Stimulated activated CD4-positive, alpha-beta T cell treated with anti-CD3 and anti-CD28 coated beads, TNF-alpha, amount 100 ng/mL, for 48 hours (primary cell): ENCODE measurements at regions not wholly inside any gene's neighbourhood (a gene's known extent, or its start where the extent isn't known, plus 50 kb on each side); places are given as distances from the start of the nearest gene placed in this dataset.

Experiments used
- DNase-seq, 3 donors: peaks; one replicate each; pipeline ENCODE4 v3.0.0-alpha.2; 2020; ENCODE audit warnings: low read depth in 3 of 3

DNA sequence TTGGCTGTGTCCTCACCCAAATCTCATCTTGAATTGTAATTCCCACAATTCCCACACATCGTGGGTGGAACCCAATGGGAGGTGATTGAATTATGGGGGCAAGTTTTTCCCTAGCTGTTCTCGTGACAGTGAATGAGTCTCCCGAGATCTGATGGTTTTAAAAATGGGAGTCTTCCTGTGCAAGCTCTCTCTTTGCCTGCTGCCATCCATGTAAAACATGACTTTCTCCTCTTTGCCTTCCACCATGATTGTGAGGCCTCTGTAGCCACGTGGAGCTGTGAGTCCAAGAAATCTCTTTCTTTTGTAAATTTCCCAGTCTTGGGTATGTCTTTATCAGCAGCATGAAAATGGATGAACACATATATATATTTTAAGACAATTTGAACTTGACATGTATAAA, 285.4 kb downstream of the BAMBI start:
- no peak for DNase-seq

DNA sequence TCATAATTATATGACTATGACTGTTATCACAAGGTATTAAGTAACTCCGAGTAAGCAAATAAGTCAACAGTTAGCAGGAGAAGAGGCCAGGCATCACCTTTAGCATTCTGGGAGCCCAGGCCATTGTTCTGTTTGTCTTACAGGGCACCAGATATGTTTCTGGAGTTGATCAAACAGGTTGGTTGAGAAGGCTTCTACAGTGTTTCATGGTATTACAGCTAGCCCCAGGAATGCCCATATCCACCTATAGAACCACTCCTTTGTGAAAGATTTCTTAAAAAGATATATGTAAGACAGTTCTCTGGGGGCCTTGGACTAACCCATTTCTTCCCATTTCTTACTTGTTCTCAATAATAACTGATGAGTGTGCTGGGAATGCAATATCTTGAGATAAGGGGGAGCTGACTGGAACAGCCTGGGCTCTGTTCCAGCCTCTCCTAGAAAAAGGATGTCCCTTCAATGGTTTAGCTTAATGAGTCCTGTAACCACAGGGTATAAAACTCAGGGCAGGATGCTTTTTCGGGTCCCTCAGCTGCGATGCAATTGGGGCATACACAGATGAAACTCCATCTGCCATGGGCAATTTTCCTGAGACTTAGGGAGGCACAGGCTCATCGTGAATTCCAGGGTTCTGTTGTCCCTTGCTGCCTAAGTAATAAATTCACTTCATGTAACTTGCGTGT, 286.4 kb downstream of the BAMBI start:
- DNase-seq = no peak

DNA sequence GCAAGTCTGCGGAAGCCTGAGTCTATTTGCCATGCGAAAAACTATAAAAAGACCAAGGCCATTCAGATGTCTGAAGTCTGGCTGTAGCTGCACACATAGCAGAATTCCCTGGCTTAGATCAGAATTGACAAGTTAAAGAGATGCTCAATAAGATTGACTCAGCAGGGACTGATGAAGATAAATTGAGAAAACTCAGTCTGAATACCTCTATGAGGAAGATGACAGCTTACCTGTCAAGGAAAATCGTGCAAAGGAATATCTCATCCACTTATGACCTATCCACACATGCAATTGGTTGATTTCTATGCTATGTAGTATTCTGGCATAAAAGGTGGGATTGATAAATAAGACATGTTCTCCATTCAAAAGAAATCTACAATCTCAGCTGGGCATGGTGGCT, 288.6 kb downstream of the BAMBI start:
- no peak for DNase-seq

DNA sequence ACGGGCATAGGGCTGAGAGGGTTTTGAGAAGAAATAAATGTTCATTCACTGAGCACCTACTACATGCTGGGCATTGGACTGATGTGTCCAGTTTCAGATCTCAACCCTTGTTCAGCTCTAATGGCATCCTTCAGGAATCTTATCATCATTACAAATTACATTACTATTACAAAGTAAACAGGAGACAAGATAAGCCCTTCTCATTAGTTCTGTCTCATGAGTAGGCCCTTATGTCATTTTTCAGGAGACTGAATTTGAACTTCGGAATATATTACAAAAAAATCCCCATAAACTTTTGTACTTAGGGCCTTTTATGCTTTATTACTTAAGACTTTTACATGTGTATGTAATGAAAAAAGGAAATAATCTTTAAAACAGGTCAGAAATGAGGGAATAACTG, 289.7 kb downstream of the BAMBI start:
- no peak for DNase-seq

DNA sequence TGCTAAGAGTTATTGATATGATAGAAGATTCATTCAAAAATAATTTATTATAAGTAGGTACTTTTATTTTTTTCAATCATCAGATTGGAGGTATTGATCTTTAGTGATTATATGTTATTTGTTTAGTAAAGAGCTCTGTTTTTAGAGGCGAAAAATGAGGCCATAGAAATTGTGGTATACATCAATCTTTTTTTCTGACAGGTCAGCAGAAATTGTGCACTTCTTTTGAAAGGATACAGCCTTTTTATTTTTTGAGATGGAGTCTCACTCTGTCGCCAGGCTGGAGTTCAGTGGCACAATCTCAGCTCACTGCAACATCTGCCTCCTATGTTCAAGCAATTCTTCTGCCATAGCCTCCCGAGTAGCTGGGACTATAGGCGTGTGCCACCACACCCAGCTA, 292.1 kb downstream of the BAMBI start:
- no peak for DNase-seq

DNA sequence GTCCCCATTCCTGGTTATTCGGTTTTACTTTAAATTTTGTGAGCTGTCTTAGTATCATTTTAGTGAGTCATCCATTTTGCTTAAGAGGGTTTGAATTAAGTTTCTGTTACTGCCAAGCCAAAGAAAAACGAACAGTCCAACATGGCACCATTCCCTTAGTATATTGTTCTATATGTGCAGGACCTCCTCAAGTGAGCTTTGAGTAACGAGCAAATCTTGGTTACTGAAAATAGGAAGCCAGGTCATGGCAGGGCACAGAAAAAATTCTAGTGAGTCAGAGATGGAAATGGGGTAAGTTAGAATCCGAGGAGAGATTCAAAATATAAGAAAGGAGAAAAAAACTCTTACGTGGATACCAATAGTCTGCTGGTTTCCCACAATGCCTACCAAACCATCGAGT, 292.9 kb downstream of the BAMBI start:
- no peak for DNase-seq

DNA sequence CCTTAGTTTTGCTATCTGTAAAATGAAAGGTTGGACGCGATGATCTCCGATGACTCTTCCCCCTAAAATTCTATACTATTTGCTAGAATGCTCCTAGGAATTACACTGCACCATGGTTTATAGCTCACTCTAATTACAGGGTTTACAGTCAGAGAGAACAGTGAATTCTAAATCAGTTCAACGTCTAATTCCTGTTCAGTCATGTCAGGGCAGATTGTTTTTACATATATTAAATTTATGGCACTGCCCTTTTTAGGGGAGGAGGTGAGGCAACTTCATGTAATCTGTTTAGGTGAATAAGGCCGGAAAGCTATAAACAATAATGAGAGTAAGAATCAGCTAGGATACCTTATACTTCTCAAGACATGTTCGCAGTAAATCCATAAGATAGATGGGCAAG, 293.9 kb downstream of the BAMBI start:
- no peak for DNase-seq

DNA sequence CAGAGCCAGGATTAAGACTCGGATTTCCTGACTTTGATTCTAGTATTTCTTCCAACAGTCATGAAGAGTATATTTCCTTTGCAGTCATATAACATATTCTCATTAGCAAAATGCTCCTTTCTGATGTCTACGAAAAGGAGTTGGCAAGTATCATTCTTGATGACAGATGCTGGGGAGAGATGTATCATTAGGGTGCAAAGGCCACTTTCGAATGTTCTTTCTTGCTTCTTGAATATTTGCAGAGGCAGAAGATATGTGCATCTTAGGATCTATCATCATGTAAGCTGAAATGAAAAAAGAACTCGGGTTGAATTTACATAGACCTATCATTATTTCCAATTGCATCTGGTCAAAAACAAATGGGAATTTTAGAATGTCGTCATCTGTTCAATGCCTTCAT, 294.4 kb downstream of the BAMBI start:
- no peak for DNase-seq

DNA sequence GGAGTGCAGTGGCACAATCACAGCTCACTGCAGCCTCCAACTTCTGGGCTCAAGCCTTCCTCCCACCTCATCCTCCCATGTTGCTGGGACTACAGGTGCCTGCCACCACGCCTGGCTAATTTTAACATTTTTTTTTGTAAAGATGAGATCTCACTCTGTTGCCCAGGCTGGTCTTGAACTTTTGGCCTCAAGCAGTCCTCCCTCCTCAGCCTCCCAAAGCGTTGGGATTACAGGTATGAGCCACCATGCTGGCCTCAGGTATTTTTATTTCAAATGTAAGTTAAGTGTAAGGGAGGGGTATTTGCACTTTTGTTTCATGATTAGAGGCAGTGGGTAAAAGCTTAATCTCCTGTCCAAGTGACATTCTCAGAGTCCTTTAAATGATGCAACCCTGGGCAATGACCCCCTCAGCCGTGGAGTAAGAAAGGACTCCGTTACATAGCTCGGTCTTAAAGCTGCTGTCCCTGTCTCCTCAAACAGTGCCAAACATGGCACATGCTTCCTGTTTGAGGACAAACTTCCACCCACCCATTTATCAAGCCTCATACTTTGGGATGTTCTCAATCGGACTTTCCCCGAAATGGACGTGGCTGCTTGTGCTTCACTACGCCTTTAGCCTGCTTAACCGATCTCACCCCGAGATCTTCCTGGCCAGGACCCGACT, 296.1 kb downstream of the BAMBI start:
- no peak for DNase-seq

DNA sequence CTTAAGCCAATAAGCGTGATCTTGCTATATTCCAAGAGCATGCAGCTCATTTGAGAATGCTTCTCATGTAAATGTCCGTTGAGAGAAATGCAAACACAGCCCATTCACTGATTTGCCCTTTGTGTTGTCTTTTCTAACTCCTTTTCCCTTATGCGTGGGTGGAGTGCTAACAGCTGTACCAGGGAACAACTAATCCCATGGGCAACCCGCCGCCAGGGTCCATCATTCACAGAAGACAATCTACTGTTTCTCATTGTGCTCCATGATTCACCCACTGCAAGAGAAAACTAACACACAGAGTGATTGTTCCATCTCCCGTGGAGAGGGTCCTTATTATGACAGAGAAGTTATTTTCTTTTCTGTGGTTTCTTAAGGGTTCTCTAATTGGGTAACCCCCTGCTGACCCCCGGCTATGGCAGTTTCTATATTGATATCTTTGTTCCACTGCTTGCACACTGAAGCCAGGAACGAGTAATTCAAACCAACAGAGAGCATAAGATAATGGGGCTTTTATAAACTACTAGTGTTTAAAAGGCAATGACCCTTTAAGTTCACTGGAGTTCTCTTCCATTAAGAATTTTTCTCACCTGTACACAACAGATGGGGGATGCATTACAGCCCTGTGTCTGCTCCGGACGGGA, 298.7 kb downstream of the BAMBI start:
- DNase-seq = no peak

DNA sequence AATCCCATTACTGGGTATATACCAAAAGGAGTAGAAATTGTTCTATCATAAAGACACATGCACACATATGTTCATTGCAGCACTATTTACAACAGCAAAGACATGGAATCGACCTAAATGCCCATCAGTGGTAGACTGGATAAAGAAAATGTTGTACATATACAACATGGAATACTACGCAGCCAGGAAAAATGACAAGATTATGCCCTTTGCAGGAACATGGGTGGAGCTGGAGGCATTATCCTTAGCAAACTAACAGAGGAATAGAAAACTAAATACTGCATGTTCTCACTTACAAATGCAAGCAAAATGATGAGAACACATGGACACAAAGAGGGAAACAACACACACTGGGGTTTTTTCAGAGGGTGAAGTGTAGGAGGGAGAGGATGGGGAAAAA, 300.2 kb downstream of the BAMBI start:
- DNase-seq = no peak

DNA sequence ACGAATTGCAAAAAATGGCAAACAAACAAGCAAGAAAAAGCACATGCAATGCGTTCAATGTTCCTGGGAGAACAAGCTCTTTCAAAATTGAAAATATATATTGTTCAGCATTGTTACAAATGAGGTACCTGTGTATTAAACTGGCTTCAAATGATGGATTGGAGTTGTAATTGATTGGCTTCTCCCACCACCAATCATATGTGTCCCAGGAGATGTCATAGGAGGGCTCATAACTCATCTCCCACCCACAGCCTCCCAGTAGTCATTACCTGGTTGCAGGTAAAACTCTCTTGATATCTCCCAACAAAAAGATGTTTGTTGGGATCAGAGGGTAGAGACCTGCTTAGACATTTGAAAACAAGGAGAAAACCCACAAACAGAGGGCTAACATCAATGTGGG, 302.9 kb downstream of the BAMBI start:
- no peak for DNase-seq

DNA sequence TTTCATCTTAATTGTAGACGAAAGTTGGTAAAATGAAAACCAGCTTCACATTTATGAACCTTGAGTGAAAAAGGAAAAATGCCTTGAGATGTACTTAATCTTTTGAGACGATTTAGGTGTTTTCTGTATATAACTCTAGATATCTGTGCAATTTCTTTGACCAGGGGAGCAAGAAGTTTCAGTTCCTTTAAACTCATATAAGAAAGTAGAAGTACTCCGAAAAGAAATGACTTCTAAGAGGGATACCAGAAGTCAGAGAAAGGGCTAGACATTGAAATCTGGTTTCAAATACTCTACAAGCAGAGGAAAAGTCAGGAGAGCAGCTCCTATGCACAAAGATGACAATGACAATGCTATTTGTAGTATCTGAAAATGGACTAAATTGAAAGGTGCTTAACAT, 303.7 kb downstream of the BAMBI start:
- no peak for DNase-seq

DNA sequence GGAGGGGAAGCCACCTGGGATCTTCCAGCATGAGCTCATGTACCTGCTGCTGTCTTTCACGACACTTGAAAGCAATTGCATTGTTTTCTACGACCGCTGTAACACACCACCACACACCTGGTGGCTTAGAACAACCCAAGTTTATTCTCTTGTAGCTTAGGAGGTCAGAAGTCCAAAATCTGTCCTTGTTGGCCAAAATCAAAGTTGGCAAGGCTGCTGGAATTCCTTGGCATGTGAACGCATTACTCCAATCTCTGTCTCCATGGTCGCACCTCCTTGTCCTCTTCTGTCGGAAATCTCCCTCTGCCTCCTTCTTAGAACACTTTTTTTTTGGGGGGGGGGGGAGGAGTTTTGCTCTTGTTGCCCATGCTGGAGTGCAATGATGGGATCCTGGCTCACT, 305.7 kb downstream of the BAMBI start:
- no peak for DNase-seq

DNA sequence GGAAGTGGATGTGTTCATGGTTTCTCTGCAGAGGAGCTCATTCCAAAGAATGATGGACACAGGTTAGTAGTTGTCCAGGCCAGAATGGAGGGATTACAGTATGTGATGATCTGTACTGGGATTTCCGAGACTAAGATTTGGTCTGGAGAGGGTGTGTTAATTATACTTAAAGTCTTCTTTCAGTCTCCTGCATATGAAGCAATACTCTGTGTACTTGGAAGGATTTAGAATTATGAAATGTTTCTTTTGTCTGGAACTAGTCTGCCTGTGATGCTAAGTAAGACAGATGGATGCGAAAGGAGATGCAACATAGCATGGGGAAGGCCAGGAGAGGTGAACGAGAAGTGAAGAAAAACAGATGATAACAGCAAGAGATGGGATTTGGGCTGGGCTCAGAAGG, 305.1 kb upstream of the LYZL1 start:
- no peak for DNase-seq

DNA sequence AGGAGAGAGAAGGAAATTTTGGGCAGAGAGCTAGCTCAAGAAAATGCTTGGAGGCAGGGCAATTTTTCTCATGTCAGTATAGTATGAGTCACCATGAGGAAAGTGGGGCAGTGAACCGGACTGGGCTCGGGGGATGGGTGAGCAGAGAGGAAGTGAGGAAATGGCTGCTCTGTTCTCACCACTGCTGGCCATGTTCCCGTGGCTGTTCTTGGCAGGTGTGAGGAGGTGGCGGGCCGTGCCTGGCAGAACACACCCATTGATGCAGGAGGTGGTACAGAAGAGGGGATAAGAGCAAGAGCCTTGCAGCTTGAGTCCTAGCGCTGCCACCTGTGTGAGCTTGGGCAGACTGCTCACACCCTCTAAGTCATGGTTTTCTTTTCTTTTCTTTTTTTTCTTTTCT, 304.4 kb upstream of the LYZL1 start:
- DNase-seq = no peak

DNA sequence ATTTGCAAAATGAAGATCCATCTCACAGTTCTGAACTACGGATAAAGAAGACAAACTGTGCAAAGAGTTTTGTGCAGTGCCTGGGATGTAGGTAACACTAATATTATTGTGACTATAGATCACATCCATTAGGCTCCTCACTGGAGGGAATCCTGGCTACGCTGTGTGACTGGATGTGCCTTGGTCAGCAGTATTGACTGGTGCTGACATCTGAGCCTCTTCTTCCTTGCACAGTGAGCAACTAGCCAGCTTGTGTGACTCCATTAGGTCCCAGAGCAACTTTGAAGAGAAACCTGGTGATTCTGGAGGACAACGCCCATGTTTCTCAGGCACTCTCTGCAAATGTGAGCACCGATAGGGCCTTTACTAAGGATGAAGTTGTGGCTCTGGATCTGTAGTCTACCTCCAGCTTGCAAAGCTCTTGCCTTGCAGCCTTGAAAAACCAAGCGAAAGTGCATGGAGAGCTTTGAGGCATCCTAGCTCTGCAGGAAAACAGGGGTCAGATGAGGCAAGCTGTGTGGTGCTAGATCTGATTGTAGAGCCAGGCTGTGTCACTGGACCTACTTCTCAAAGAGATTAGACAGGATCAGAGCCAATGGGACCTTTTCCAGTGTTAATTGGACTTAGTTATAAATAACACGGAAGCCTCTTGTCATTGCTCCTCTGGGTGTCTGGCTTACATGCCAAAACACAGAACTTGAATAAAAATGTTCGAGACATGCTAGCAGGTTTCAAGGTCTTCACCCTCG, 303.6 kb upstream of the LYZL1 start:
- DNase-seq = no peak

DNA sequence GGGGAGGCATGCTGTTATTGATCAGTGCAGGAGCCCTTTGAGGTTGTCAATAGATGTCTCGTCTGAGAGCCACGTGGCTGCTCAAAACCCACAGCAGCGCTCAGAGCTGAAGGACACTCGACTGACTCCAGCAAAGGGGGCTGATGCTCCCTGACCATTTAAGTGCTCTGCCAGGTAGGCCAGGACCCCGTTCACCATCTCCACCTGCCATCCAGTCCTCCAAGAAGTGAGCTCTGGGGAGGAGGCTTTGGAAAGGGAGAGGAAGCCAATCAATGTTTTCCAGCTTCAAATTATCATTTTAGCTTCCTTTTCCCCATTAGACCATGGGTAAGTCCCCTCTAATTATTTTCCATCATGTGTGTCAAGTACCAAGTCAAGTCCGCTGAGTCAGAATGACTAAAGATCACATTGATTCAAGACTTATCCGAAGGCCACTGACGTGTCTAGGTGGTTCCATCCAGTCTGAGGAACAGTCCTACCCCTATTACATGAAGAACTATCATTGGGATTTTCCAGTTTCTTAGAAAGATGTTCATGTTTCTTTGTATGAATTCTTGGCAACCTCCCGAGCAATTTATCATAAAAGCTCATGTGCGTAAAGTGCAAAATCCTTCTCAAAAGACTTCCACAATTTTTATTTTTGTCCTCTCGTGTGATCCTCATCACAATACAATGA, 302.6 kb upstream of the LYZL1 start:
- no peak for DNase-seq

DNA sequence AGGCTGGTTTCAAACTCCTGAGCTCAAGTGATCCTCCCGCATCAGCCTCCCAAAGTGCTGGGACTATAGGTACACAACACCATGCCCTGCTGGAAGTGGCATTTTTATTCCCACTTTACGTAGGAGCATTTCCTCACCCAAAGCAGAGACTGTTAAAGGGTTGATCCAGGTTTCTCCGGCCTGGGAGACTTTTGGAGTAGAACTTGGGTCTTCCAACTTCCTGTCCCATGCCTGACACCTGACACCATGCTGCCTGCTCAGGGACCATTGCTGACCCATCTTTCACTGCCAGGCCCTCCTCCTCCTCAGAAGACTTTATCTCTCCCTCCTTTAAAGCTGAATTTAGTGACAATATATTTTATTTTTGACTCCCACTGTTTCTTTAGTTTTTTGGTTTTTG, 302.0 kb upstream of the LYZL1 start:
- no peak for DNase-seq

DNA sequence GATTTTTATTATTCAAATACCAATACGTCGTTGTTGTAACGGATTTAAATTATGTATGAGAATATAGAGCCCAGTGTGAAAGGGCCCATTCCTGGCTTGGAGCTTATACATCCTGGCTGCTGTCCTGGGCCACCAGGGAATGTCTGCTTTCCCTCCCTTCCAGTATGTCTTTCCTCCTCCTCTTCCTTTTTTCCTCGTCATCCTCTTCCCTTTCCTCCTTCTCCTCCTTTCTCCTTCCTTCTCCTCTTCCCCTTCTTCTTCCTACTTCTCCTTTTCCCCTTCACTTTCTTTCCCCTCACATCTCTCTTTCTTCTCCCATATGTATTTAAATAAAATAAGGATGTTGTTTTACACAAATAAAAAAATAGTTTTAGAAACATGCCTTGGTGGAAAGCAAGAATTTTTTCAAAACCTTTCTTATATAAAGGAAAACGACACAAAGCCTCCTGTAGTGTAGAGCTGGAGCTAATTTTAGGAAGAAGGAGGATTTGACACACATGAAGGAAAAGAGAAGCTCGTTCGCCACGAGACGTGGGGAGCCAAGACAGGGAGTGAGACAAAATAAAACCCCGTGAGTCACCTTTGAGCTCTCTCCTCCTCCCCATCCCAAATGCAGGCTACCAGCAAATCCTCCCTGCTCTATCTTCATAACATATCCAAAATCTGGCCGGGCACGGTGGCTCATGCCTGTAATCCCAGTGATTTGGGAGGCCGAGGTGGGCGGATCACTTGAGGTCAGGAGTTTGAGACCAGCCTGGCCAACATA, 301.1 kb upstream of the LYZL1 start:
- no peak for DNase-seq

DNA sequence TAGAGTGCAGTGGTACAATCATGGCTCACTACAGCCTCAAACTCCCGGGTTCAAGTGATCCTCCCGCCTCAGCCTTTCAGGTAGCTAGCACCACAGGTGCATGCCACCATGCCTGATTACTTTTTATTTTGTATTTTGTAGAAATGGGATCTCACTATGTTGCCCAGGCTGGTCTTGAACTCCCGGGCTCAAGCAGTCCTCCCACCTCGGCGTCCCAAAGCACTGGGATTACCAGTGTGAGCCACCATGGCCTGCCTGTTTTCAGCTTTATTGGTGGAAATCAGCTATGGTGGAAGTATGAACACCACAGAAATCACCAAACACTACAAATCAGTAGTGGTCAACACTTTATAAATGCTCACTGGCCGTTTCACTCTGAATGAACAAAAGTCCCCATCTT, 299.9 kb upstream of the LYZL1 start:
- DNase-seq = no peak
